Fibroblast of the aortic adventitia (primary cell): ENCODE measurements at regions not wholly inside any gene's neighbourhood (a gene's known extent, or its start where the extent isn't known, plus 50 kb on each side); places are given as distances from the start of the nearest gene placed in this dataset.

ENCODE experiments used
- DNase-seq: peaks from one replicate; pipeline ENCODE4 v3.0.0-alpha.2; 2010; ENCODE audit warnings: low read depth
- H3K4me3 ChIP-seq: 2 replicates; pipeline ENCODE4 v1.5.1; 2011; ENCODE audit warnings: low read depth, mild to moderate bottlenecking, control low read depth, low read length, moderate library complexity
- TF ChIP-seq, protein P1 (sequence below): IDR thresholded peaks from 2 replicates; pipeline ENCODE4 v1.5.1; 2011; ENCODE audit warnings: mild to moderate bottlenecking, low read length, control low read depth, inconsistent platforms; ENCODE audit not compliant: insufficient read depth

DNA sequence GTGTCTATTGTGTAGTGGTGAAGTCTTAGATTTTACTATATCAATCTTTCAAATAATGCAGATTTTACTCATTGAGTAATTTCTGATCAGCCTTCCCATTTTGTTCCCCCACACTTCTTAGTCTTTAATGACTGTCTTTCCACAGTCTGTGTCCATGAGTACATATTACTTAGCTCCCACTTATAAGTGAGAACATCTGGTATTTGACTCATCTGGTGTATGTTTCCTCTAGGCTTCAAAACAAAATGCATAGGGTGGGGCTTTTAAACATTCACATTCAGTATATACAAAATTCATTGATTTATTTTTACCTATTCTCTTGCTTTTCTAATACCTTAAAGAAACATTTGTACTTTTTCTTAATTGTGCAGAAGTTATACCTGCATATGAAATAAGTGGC is 513.0 kb downstream of the MTRR start:
- no peak for DNase-seq

DNA sequence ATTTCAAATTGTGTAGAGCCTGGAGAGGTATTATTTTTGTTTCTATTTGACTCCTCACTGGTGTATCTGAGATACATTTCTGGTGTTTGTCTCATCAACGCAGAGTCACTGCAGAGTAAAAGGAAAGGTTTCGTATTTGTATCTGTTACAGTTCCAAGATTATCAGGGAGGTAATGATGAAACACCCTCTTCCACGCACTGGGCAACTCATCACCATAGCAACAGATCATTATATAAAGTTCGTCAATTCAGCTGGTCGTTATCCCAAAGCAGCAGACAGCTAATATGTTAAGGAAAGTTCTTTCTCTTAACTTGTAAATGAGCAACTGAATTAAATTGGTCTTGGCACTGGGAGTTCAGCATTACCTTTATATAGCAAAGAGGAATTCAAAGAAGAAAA is 513.5 kb downstream of the MTRR start:
- TF ChIP-seq, protein P1, sequence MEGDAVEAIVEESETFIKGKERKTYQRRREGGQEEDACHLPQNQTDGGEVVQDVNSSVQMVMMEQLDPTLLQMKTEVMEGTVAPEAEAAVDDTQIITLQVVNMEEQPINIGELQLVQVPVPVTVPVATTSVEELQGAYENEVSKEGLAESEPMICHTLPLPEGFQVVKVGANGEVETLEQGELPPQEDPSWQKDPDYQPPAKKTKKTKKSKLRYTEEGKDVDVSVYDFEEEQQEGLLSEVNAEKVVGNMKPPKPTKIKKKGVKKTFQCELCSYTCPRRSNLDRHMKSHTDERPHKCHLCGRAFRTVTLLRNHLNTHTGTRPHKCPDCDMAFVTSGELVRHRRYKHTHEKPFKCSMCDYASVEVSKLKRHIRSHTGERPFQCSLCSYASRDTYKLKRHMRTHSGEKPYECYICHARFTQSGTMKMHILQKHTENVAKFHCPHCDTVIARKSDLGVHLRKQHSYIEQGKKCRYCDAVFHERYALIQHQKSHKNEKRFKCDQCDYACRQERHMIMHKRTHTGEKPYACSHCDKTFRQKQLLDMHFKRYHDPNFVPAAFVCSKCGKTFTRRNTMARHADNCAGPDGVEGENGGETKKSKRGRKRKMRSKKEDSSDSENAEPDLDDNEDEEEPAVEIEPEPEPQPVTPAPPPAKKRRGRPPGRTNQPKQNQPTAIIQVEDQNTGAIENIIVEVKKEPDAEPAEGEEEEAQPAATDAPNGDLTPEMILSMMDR: no peak
- H3K4me3 ChIP-seq: no peak overlapping the region
- DNase-seq: no peak

More for the DNA sequence above, 513.0 kb downstream of the MTRR start:
- TF ChIP-seq, protein P1: no peak
- no peak overlapping the region for H3K4me3 ChIP-seq

DNA sequence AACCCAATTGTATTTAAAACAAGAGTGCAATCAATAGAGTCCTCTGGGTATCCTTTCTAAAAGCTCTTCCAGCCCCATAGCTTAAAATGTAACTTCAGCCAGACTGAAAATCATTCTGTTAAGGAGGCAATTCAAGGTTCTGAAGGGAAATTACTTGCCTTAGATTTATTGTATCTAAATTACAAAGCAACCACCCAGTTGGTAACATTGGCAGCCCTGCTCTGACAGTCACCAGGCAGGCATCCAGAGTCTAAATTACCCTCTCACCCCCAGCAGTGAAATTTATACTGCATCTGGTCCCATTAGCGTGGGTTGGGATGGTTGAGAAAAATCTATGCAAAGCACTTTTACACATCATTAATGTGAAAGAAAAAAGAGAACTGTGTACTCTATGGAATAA is 514.7 kb downstream of the MTRR start:
- no peak for DNase-seq

DNA sequence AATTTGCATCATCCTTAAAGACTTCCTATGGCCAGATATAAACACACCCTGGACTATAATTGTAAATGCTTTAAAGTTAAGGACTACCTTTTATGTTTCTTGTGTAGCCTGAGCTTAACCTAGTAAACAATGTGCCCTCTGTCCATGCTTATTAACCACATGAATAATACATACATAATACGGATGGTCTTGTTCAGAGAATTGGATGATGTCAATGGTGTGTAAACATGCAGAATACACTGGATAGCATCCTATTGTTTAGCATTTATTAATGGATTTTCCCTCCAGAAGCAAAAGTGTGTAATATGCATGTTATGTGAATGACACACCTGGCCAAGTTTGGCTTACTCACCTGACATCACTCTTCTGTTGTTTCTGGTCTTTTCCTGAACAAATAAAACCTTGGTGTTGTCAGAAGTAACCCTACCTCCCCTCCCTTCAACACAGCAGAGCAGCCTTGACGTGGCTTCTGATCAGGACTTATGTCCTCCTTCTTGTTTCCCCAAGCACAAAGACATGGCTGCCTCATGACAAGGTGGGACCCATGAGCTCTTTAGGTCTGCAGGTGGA is 517.9 kb downstream of the MTRR start:
- DNase-seq: no peak
- H3K4me3 ChIP-seq: no peak overlapping the region
- TF ChIP-seq, protein P1: no peak

More for the DNA sequence above, 514.7 kb downstream of the MTRR start:
- no peak overlapping the region for H3K4me3 ChIP-seq
- TF ChIP-seq, protein P1: no peak

DNA sequence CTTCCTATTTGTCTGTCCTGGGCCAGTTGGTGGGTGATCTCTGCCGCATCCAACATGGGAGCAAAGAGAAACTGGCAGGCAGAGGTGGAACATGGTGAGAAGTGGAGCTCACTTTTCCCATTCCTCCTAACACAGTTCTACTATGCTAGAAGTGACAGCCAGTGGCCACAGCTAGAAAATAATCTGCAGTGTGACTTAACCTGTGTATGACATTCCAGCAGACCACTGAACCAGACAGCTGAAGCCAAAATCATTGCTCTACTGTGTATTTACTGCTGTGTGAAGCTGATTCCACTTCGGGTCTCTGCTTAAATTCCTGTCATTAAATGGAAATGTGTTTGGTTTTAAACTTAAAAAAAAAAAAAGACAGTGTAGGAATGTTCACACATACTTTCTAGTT is 523.0 kb downstream of the MTRR start:
- no peak for DNase-seq
- H3K4me3 ChIP-seq: no peak overlapping the region
- TF ChIP-seq, protein P1: no peak

DNA sequence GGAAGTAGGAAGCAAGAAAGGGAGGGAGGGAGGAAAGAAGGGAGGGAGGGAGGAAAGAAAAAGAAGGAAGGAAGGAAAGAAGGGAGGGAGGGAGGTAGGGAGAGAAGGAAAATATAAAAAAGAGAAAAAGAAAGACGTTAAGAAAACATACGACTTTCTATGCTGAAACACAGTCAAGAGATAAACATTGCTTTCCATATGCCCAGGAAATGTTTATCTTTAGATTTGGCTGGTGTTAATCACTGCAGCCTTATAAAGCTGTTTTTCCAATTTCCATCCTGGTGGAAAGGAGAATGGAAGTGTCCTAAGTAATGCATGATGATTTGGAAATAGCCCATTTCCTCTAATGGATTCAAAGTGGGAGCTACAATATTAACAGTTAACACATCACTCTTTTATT is 524.3 kb downstream of the MTRR start:
- no peak for DNase-seq
- no peak overlapping the region for H3K4me3 ChIP-seq
- TF ChIP-seq, protein P1: no peak

DNA sequence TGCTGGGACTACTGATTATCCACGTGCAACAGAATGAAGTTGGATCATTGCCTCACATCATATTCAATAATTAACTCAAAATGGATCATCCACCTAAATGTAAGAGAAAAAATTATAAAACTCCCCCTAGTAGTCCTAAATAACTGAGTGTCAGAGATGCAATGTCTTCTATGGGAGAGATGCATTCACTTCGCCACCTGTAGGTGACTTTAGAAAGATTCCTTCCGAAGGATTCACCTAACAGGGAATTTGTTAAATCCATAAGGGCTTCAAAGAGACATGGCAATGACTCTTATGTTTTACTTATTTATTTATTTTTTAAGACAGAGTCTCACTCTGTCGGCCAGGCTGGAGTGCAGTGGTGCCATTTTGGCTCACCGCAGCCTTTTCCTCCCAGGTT is 526.0 kb downstream of the MTRR start:
- no peak overlapping the region for H3K4me3 ChIP-seq
- TF ChIP-seq, protein P1: no peak
- no peak for DNase-seq
